ENCODE measurements at regions not wholly inside any gene's neighbourhood (a gene's known extent, or its start where the extent isn't known, plus 50 kb on each side); places are given as distances from the start of the nearest gene placed in this dataset.

GRCh38 chr9:119483153-119483552 is 113.9 kb upstream of the BRINP1 start:
- Mint-ChIP-seq H3K4me1 (peaks cover 16% of the 10 kb centered on the region), H3K36me3 (no peaks in the 10 kb centered on the region), H3K4me3 (no peak overlapping the region), H3K9me3 (no peaks in the 10 kb centered on the region), H3K27me3 (ENCODE audit: low read depth) (no peaks in the 10 kb centered on the region), H3K27ac (no peak overlapping the region)
- ATAC-seq (no peak), DNase-seq (ENCODE audit: low spot score) (no peak)
- CTCF ChIA-PET = no interaction called here
- POLR2A ChIA-PET = no interaction called here
- TF ChIP-seq ZNF121 (CRISPR knock-in tag; IDR thresholded peaks at IDR 0.05) (no peak), EMX1 (CRISPR knock-in tag; IDR thresholded peaks at IDR 0.05) (no peak), TP53 (CRISPR knock-in tag; IDR thresholded peaks at IDR 0.05) (no peak), ZNF281 (CRISPR knock-in tag; IDR thresholded peaks at IDR 0.05) (no peak), MLX (CRISPR knock-in tag; IDR thresholded peaks at IDR 0.05) (no peak), ZNF219 (CRISPR knock-in tag; IDR thresholded peaks at IDR 0.05; ENCODE audit: borderline replicate concordance) (no peak), NFATC4 (CRISPR knock-in tag; IDR thresholded peaks at IDR 0.05) (no peak), STAT6 (CRISPR knock-in tag; conservative IDR thresholded peaks at IDR 0.05; ENCODE audit: low read depth) (no peak), CREB1 (CRISPR knock-in tag; IDR thresholded peaks at IDR 0.05) (no peak), GABPB1 (CRISPR knock-in tag; IDR thresholded peaks at IDR 0.05) (no peak)
- TF ChIP-seq, protein P1, sequence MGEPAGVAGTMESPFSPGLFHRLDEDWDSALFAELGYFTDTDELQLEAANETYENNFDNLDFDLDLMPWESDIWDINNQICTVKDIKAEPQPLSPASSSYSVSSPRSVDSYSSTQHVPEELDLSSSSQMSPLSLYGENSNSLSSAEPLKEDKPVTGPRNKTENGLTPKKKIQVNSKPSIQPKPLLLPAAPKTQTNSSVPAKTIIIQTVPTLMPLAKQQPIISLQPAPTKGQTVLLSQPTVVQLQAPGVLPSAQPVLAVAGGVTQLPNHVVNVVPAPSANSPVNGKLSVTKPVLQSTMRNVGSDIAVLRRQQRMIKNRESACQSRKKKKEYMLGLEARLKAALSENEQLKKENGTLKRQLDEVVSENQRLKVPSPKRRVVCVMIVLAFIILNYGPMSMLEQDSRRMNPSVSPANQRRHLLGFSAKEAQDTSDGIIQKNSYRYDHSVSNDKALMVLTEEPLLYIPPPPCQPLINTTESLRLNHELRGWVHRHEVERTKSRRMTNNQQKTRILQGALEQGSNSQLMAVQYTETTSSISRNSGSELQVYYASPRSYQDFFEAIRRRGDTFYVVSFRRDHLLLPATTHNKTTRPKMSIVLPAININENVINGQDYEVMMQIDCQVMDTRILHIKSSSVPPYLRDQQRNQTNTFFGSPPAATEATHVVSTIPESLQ (CRISPR knock-in tag; IDR thresholded peaks at IDR 0.05) = no peak
- TF ChIP-seq, protein P2, sequence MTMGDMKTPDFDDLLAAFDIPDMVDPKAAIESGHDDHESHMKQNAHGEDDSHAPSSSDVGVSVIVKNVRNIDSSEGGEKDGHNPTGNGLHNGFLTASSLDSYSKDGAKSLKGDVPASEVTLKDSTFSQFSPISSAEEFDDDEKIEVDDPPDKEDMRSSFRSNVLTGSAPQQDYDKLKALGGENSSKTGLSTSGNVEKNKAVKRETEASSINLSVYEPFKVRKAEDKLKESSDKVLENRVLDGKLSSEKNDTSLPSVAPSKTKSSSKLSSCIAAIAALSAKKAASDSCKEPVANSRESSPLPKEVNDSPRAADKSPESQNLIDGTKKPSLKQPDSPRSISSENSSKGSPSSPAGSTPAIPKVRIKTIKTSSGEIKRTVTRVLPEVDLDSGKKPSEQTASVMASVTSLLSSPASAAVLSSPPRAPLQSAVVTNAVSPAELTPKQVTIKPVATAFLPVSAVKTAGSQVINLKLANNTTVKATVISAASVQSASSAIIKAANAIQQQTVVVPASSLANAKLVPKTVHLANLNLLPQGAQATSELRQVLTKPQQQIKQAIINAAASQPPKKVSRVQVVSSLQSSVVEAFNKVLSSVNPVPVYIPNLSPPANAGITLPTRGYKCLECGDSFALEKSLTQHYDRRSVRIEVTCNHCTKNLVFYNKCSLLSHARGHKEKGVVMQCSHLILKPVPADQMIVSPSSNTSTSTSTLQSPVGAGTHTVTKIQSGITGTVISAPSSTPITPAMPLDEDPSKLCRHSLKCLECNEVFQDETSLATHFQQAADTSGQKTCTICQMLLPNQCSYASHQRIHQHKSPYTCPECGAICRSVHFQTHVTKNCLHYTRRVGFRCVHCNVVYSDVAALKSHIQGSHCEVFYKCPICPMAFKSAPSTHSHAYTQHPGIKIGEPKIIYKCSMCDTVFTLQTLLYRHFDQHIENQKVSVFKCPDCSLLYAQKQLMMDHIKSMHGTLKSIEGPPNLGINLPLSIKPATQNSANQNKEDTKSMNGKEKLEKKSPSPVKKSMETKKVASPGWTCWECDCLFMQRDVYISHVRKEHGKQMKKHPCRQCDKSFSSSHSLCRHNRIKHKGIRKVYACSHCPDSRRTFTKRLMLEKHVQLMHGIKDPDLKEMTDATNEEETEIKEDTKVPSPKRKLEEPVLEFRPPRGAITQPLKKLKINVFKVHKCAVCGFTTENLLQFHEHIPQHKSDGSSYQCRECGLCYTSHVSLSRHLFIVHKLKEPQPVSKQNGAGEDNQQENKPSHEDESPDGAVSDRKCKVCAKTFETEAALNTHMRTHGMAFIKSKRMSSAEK (CRISPR knock-in tag; IDR thresholded peaks at IDR 0.05; ENCODE audit: borderline replicate concordance) = no peak

DNA sequence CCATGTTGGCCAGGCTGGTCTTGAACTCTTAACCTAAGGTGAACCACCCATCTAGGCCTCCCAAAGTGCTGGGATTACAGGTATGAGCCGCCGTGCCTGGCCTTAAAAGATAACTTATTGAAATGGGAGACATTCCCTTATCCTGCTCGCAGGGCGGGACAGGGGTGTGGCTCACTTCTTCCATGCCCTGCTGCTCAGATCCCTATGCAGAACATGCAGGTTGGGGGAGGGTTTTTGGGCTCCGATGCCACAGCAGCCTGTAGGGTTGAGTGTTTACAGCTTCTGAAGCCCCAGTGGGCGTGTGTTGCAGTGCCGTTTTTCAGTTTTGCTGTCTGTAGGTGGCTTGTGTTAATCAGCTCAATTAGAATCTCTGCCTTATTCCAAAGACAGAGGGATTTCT is 108.0 kb upstream of the BRINP1 start:
- ATAC-seq (peak; percentile 88), DNase-seq (ENCODE audit: low spot score) (peak; percentile 19)
- POLR2A ChIA-PET = no interaction called here
- H3K36me3 Mint-ChIP-seq = no peaks in the 10 kb centered on the region
- no peak overlapping the region for H3K27ac Mint-ChIP-seq
- H3K27me3 Mint-ChIP-seq (ENCODE audit: low read depth) = no peaks in the 10 kb centered on the region
- no peak overlapping the region for H3K4me3 Mint-ChIP-seq
- TF ChIP-seq NFATC4 (CRISPR knock-in tag; IDR thresholded peaks at IDR 0.05) (no peak), SOX15 (CRISPR knock-in tag; IDR thresholded peaks at IDR 0.05) (no peak), GTF2I (CRISPR knock-in tag; conservative IDR thresholded peaks at IDR 0.05) (no peak)
- TF ChIP-seq, protein P3, sequence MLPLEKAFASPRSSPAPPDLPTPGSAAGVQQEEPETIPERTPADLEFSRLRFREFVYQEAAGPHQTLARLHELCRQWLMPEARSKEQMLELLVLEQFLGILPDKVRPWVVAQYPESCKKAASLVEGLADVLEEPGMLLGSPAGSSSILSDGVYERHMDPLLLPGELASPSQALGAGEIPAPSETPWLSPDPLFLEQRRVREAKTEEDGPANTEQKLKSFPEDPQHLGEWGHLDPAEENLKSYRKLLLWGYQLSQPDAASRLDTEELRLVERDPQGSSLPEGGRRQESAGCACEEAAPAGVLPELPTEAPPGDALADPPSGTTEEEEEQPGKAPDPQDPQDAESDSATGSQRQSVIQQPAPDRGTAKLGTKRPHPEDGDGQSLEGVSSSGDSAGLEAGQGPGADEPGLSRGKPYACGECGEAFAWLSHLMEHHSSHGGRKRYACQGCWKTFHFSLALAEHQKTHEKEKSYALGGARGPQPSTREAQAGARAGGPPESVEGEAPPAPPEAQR (CRISPR knock-in tag; IDR thresholded peaks at IDR 0.05) = no peak
- H3K9me3 Mint-ChIP-seq = no peaks in the 10 kb centered on the region
- CTCF ChIA-PET = interaction anchor here (0.6 kb wide), 1 partner anchor 56 kb away, joined by 3 read pairs; no protein-coding TSS in a partner anchor
- 0 out of 2 replicates have a peak, but pooled peaks cover 2% of the 10 kb centered on the region for H3K4me1 Mint-ChIP-seq
